Natural killer cell (primary cell): ENCODE measurements at regions not wholly inside any gene's neighbourhood (a gene's known extent, or its start where the extent isn't known, plus 50 kb on each side); places are given as distances from the start of the nearest gene placed in this dataset.

Source experiments
- ATAC-seq, 3 donors: fragments of 150-1000 bp in 2 of 3; fragments of 200-7000 bp in 1 of 3; cut with Tn5 transposase; 1 replicate in 1 of 3; 2 replicates in 2 of 3; pipeline ENCODE4 v1.10.0; 2021; ENCODE audit warnings: mild to moderate bottlenecking in 2 of 3, moderate library complexity in 2 of 3
- DNase-seq, 2 donors: peaks; one replicate each; pipeline versions ENCODE4 v3.0.0 to v3.0.0-alpha.2; 2013 to 2021; ENCODE audit warnings: mixed read lengths in 1 of 2
- H3K27ac ChIP-seq: one replicate; pipeline ENCODE4 v1.5.1; 2013; ENCODE audit warnings: mild to moderate bottlenecking, low read length
- H3K27me3 ChIP-seq: one replicate; pipeline ENCODE4 v1.6.1; 2013; ENCODE audit warnings: low read length; ENCODE audit not compliant: control insufficient read depth, insufficient read depth
- H3K36me3 ChIP-seq: one replicate; pipeline ENCODE4 v1.6.1; 2013; ENCODE audit warnings: low read length; ENCODE audit not compliant: control insufficient read depth, insufficient read depth
- H3K4me1 ChIP-seq: one replicate; pipeline ENCODE4 v1.6.1; 2013; ENCODE audit warnings: low read length; ENCODE audit not compliant: control insufficient read depth, insufficient read depth
- H3K4me3 ChIP-seq: one replicate; pipeline ENCODE4 v1.5.1; 2013; ENCODE audit warnings: low read length
- H3K9me3 ChIP-seq: one replicate; pipeline ENCODE4 v1.6.1; 2013; ENCODE audit warnings: low read length; ENCODE audit not compliant: control insufficient read depth, insufficient read depth
- H3K27ac Mint-ChIP-seq, 2 donors: one replicate each; pipeline ENCODE4 v1.8.0; 2022; ENCODE audit warnings: mild to moderate bottlenecking in 2 of 2, mixed read lengths in 2 of 2, moderate library complexity in 1 of 2
- H3K27me3 Mint-ChIP-seq, 2 donors: one replicate each; pipeline ENCODE4 v1.8.0; 2022; ENCODE audit warnings: low read depth in 2 of 2, mixed read lengths in 2 of 2
- H3K36me3 Mint-ChIP-seq: one replicate; pipeline ENCODE4 v1.8.0; 2022; ENCODE audit warnings: mixed read lengths
- H3K4me1 Mint-ChIP-seq, 2 donors: one replicate each; pipeline ENCODE4 v1.8.0; 2022; ENCODE audit warnings: mixed read lengths in 2 of 2
- H3K4me3 Mint-ChIP-seq: one replicate; pipeline ENCODE4 v1.8.0; 2022; ENCODE audit warnings: mild to moderate bottlenecking, moderate library complexity, mixed read lengths
- H3K9me3 Mint-ChIP-seq, 2 donors: one replicate each; pipeline ENCODE4 v1.8.0; 2022; ENCODE audit warnings: mixed read lengths in 2 of 2
- WGBS: methylation state at CpG from one replicate; pipeline ENCODE4 v1.1.7; 2013; ENCODE audit warnings: missing lambda C conversion rate; ENCODE audit not compliant: insufficient coverage; 5-methylcytosine and 5-hydroxymethylcytosine counted together
- intact Hi-C: fragments of 100-400 bp; cut with micrococcal nuclease; formaldehyde crosslinking; loops from one replicate; pipeline ENCODE4 v1.14.2; 2022
- TF ChIP-seq, protein P1 (sequence below): fragments of 200-600 bp; IDR thresholded peaks from one replicate; pipeline ENCODE4 v1.8.0; 2022; ENCODE audit warnings: antibody characterized with exemption

GRCh38 chr3:135487261-135487660 is 478.3 kb upstream of the PPP2R3A start:
- DNase-seq = no peak
- Mint-ChIP-seq H3K27me3 (no peaks in the 10 kb centered on the region), H3K4me3 (no peak overlapping the region), H3K27ac (no peak overlapping the region), H3K36me3 (no peaks in the 10 kb centered on the region), H3K4me1 (no peaks in the 10 kb centered on the region), H3K9me3 (peaks cover 0 to 4% of the 10 kb centered on the region in 2 donors)
- Histone ChIP-seq H3K9me3 (no peaks in the 10 kb centered on the region), H3K36me3 (no peaks in the 10 kb centered on the region), H3K27me3 (no peaks in the 10 kb centered on the region), H3K27ac (no peak overlapping the region), H3K4me3 (no peak overlapping the region), H3K4me1 (no peaks in the 10 kb centered on the region)
- WGBS = 77% methylated on average over 2 of the region's 2 CpGs
- intact Hi-C loops = no loop called here
- TF ChIP-seq, protein P1, sequence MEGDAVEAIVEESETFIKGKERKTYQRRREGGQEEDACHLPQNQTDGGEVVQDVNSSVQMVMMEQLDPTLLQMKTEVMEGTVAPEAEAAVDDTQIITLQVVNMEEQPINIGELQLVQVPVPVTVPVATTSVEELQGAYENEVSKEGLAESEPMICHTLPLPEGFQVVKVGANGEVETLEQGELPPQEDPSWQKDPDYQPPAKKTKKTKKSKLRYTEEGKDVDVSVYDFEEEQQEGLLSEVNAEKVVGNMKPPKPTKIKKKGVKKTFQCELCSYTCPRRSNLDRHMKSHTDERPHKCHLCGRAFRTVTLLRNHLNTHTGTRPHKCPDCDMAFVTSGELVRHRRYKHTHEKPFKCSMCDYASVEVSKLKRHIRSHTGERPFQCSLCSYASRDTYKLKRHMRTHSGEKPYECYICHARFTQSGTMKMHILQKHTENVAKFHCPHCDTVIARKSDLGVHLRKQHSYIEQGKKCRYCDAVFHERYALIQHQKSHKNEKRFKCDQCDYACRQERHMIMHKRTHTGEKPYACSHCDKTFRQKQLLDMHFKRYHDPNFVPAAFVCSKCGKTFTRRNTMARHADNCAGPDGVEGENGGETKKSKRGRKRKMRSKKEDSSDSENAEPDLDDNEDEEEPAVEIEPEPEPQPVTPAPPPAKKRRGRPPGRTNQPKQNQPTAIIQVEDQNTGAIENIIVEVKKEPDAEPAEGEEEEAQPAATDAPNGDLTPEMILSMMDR = no peak
- ATAC-seq = no peak

DNA sequence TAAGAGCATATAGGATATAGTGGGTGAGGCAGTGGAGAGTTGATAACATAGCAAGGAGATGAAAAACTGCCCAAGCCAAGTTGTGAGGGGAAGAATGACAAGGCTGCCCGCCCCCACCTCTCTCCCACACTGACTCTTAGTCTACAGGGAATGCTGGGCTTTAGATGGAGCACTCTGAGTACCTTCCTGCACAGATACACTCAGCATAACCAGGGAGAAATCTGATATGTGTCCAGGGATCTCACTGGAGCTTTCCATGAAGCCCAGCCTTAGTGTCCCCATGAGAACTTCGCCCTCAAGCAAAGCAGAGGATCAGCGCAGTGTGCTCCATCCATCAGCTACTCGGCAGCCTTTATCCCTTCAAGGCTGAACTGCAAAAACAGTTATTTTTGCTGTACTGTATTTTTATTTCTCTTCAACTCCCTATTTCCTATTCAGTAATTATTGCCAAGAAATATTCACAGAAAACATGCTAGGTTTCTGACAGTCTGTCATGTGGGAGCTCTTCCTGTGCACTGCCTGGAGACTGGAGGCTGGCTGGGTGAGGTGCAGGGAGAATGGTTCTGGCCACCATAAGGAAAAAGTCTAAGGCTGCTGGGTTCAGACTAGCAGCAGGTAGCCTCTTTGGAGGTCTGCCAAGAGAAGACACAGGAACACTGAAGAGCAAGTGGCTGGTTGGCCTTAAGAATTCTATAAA is 475.2 kb upstream of the PPP2R3A start:
- Histone ChIP-seq H3K36me3 (no peaks in the 10 kb centered on the region), H3K27ac (no peak overlapping the region), H3K9me3 (no peaks in the 10 kb centered on the region), H3K27me3 (no peaks in the 10 kb centered on the region), H3K4me1 (no peaks in the 10 kb centered on the region), H3K4me3 (no peak overlapping the region)
- DNase-seq (no peak), ATAC-seq (no peak)
- TF ChIP-seq, protein P1 = no peak
- intact Hi-C loops = no loop called here
- 85% methylated on average over 4 of the region's 4 CpGs for WGBS
- H3K27ac Mint-ChIP-seq = no peak overlapping the region
- no peak overlapping the region for H3K4me3 Mint-ChIP-seq
- no peaks in the 10 kb centered on the region for H3K36me3 Mint-ChIP-seq
- no peaks in the 10 kb centered on the region for H3K4me1 Mint-ChIP-seq
- H3K27me3 Mint-ChIP-seq = no peaks in the 10 kb centered on the region
- H3K9me3 Mint-ChIP-seq = peaks cover 3 to 5% of the 10 kb centered on the region in 2 donors

GRCh38 chr3:135491491-135492205 is 473.9 kb upstream of the PPP2R3A start:
- WGBS = 85% methylated on average over 5 of the region's 5 CpGs
- Mint-ChIP-seq H3K9me3 (peaks cover 5 to 7% of the 10 kb centered on the region in 2 donors), H3K27ac (no peak overlapping the region), H3K4me3 (no peak overlapping the region), H3K36me3 (no peaks in the 10 kb centered on the region), H3K4me1 (no peaks in the 10 kb centered on the region), H3K27me3 (no peaks in the 10 kb centered on the region)
- Histone ChIP-seq H3K9me3 (no peaks in the 10 kb centered on the region), H3K36me3 (no peaks in the 10 kb centered on the region), H3K27ac (no peak overlapping the region), H3K4me1 (no peaks in the 10 kb centered on the region), H3K27me3 (no peaks in the 10 kb centered on the region), H3K4me3 (no peak overlapping the region)
- TF ChIP-seq, protein P1 = no peak
- no peak for ATAC-seq
- intact Hi-C loops = no loop called here
- DNase-seq = no peak
